Fibroblast of skin of abdomen (primary cell): ENCODE measurements at regions not wholly inside any gene's neighbourhood (a gene's known extent, or its start where the extent isn't known, plus 50 kb on each side); places are given as distances from the start of the nearest gene placed in this dataset.
A peak's percentile ranks its signal among the peaks of the same experiment; 100 is the strongest.

Source experiments
- DNase-seq: peaks from one replicate; pipeline ENCODE4 v3.0.0-alpha.2; 2013

DNA sequence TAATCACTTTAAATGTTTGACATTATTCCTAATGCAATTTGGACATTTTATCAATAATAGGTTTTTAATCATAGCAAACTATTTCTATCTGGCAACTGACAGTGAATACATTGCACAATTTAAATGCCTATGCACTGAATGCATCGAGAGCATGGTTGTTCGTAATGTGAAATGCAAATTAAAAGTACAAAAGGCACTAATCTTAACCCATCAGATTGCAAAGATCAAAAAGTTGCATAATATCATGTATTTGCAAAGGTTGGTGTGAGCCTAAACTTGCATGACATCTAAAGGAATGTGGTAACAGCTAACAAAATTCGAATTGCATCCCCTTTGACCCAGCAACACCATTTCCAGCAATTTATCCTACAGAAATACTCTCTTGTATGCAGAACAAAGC is 469.9 kb upstream of the IRAK1BP1 start:
- DNase-seq: peak; percentile 16

DNA sequence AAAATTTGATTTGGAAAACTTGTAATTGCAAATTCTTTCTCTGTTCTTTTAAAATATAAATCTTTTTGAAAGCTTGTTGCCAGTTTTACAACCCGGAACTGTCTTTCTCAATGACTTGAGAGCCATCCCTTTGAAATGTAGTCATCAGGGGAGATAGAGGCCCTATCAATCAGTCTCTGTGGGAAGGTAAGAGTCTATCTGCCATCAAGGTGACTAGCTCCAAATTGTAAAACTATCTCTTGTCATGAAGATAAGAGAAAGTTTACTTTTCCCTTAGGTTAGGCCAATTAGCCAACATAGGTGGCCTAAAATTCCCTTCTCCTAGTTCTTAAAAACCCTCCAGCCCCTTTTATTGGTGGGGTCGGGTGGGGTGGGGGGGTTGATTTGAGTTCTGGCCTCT is 469.1 kb upstream of the IRAK1BP1 start:
- DNase-seq: no peak

DNA sequence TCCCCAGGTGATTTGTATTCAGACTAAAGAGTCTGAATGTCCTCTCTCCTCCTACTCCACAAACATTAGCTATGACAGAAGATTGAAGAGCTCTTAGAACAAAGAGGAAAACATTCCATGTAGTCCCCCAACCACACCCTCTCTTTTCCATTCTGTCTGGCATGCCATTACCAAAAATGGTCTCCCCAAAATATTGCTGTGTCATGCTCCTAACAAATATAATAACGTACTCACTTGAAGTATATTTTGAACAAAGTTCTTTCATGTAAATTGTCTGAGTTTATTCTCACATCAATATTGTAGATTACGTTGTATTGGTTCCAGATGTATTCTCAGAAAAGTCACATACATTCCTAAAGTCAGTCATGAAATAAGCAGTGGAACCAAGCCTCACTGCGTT is 467.3 kb upstream of the IRAK1BP1 start:
- peak; percentile 10 for DNase-seq

DNA sequence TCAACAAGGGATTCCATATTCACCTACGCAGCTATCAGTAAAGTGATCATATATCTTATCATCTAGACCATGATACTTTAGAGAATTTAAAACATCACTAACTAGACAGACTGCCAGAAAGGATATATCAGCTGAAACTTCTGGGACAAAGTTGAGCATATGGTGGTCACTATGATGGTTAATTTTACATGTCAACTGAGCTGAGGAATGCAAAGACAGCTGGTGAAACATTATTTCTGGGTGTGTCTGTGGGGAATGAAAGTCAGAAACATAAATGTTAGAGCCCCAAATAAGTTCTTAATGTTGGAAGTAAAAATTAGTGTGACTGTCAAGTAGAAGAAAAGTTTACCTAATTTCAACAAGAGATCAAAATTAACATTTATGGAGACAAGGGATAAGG is 440.0 kb upstream of the IRAK1BP1 start:
- DNase-seq: no peak

DNA sequence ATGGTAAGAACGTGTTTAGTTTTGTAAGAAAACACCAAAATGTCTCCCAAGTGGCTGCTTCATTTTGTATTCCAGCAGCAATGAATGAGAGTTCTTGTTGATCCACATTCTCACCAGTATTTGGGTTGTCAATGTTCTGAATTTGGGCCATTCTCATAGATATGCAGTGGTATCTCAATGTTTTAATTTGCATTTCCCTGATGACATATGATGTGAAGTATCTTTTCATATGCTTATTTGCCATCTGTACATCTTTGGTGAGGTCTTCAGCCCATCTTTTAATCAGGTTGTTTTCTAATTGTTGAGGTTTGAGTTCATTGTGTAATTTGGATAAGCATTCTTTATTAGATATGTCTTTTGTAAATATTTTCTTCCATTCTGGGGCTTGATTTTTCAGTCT is 436.8 kb upstream of the IRAK1BP1 start:
- no peak for DNase-seq

DNA sequence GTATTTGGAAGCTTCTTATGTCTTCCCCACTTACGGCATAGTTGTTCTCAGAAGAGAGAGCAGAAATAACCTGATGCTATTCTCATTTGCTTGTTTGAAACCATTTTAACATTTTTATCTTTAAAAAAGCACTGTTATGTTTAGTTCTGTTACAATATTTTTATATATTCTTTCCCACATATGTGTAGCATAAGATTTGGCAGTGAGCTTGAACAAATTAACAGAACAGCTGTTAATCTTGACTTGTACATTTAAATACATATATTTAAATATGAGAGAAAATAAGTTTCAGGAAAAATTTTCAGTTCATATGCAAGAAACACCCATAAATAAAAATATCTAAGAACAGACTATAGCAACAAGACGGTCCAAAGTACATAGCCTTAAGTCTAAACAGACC is 431.7 kb upstream of the IRAK1BP1 start:
- DNase-seq: no peak

DNA sequence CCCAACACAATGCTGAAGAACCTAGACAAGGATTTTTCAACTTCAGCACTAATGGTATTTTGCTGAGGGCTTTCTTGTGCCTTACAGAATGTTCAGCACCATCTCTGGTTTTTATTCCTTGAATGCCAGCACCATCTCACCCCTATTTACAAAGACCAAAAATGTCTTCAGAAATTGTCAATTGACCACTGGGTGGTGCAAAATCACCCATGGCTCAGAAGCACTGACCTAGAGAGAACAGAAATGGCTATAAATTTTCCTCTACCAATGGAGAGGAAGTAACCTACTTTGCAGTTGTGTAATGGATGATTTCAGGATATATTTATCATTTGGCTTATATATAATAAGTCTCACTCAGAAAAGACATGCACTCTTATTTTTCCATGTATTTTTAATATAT is 431.0 kb upstream of the IRAK1BP1 start:
- peak; percentile 14 for DNase-seq

DNA sequence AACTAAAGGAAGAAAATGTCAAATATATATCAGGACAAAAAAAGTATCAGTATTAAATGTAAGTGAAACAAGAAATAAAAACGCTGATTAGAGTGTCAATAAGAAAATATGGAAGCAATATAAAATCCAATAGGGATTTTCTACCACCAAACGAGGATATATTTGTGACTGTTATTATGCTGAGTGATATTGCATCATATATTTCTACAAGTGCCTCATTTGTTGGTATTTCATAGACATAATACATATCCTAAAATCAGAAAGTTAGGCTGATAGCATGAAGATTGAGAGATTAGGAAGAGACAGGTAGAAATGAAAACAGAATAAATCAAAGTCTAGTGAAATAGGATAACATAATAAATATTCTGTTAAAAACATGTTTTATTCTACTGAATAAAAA is 429.2 kb upstream of the IRAK1BP1 start:
- DNase-seq: no peak

DNA sequence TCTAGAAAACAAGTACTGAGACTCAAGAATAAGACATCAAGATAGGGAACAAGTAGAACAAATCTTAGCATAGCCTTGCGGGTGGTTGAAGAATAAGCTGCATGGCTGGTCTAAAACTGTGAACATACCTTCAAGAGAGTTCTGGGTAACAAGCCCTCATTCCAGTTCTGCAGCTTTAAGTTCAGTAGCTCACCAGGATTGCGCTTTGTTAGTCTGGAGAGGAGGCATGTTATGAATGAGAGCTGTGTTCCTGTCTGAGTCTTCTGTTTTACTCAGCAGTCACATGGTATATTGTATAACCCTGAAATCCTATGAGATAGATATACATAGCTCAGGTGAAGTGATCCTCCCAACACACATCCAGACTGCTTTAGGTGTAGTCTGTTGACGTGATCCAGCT is 406.6 kb upstream of the IRAK1BP1 start:
- no peak for DNase-seq

DNA sequence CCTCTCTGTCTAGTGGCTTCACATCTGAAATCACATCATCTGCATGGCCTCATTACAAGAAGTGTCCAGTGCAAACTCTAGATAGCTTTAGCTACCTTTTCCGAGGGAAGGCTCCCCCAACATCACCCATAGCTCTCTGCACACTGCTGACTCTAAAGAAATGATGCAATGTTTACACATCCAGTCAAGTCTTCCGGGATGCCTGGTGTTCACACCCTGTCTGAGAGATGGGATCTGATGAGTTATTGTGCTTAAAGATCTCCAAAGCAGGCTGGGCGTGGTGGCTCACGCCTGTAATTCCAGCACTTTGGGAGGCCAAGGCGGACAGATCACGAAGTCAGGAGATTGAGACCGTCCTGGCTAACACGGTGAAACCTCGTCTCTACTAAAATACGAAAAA is 404.6 kb upstream of the IRAK1BP1 start:
- DNase-seq: no peak

DNA sequence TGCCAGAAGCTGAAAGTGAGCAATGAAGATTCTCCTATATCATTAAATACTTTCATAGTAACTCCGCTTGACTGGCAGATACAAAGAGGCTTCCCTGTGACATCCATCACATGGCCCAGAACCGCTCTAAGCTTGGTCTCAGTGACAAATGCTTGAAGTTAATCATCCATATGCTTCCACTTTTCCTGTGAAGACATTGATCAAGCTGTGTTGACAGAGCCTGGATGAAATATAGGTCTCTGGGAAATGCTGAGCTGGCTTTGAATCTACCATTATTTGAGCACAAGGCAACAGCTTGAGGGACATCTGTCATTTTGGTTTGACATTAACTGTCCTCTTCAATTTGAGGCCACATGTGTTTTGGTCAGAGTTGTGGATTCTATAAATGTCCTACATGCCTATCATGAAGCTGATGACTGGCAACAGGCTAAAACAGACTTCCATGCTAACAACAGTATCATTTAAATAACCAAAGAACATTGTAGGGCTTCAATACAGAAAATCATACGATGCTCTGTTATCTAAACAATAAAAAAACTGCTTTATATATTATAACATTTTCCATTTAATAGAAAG is 402.2 kb upstream of the IRAK1BP1 start:
- DNase-seq: peak; percentile 59

DNA sequence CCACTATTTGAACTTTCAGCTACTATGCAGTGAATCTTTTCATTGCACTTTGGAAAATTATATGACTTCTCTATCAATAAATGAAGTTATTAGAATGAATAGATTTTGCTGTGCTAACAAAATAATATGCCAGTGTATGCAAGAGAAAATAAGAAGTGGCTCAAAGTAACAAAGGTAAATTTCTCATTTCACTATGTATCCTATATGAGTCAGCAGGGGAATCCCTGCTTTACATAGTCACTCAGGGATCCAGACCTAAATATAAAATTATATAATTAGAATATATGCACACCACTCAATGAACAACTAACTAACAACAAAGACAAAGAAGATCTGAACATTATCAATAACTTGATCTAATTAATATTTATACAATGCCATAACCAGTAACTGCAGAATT is 390.8 kb upstream of the IRAK1BP1 start:
- DNase-seq: no peak

DNA sequence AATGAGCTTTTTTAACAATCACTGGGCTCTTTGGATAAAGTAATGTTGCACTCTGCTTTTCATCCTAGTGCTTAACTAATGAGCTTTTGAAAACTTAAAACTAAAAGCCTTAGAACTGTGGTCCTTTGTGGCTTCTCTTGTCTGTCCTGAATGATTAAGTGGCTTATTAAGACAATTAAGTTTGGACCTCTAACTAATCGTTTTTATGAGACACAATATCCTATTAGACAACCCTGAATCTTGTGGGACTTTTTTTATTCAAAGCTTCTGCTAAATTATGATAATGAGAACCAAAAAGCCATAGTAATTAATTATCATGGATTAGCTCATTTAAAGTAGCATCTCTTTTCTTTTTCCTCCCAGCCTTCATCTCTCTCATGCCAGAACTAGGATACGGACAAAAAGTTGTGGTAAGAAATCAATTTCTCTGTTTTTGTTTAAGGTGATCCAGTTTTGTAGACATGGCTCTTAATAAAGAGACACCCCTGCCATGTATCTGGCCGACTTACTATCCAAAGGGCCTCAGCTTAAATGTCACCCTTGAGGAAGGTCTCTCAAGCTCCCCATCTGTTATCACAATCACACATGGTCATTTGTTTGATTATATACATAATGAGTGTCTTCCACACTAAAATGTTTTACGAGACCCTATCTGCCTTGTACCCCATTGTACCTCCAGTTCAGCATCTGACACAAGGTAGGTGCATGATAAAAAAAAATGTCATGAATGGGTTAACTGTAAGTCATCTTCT is 384.4 kb upstream of the IRAK1BP1 start:
- DNase-seq: no peak

DNA sequence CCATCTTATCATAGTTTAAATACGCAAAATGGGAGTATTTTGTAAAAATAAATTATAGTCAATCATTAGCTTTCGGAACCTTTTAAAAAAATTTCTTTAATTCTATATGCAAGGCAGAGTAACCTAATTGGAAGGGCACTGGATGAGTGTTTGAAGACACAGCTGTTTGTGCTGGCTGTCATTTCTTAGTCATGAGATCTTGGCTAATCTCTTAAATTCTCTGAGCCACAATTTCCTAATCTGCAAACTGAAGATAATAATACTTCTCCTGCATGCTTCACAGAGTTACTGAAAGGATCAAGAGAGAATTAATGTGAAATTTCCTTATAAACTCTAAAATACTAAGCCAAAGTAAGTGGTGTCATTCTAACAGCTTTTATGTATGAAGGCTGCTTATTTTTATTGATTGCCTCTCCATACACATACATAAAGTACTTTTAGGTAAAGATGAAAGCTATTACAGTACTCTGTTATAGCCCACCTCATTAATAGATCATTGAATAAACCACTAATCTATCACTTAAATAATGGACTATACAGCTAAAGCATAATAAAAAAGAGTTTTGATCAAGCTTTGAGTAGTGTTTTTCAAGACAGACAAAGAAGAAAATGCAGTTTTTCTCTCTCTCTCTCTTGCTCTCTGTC is 383.7 kb upstream of the IRAK1BP1 start:
- peak; percentile 17 for DNase-seq

DNA sequence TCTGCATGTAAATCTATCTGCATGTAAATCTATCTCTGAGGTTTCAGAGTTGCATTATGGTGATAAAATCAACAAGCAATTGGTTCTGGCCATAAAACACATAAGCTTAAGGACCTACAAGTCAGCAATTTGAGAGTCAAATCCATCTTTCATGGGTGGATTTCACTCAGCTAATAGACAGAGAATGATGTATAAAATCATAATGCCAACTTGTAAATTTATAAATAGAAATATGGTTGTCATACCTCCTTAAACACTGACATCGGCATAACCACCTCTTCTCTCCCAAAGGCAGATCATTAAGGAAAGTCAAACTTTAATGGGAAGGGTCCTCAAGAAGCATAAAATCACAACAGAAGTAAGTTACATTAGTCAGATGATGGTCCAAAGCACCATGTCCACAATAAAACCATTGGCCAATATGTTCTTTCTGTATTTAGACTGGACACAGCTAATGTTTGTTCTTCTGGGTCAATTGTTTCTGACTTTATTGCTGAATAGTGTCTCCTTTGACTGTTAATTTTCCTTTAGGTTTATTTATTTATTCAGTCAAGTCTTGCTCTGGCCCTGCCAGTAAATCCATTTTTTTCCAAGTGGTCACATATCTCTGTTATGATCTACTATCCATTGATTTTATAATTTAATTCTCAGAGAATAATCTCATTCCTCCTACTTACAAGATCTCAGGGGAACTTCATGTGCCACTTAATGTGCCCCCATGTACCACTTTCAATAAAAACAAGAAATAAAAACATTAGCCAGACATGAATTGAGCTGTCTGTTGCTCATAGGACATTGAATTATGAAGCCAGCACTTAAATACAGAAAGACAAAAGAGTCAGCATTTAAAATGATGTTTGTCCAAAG is 382.9 kb upstream of the IRAK1BP1 start:
- no peak for DNase-seq

DNA sequence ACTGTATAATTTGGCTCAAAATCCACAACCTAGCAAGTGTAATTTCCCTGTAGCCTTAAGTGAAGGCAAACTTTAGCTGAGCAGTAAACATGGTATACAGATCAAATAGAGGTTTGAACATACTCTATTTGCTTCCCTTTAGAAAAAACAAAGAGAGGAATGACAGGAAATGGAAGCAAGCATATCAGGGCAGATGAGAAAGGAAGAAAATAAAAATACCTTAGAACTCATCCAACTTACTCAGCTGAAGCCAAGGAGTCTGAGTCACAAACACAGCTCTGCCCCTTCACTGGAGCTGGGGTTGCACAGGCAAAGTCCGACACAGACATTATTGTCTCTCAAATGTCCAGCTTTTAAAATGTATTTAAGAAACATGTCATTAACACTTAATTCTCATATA is 379.9 kb upstream of the IRAK1BP1 start:
- DNase-seq: peak; percentile 49

DNA sequence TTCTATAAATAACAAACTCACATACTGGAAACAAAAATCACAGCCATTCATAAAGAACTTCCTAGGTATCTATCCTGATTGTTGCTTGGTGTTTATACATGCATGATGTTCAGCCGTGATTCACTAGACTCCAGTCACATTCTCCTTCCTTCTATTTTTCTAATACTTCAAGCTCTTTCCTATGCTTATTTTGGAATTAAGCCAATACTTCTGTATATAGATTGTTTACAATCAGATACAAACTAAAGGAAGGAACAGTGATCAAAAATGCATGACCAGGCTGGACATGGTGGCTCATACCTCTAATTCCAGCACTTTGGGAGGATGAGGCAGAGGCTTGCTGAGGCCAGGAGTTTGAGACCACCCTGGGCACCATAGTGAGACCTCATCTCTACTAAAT is 377.5 kb upstream of the IRAK1BP1 start:
- no peak for DNase-seq

DNA sequence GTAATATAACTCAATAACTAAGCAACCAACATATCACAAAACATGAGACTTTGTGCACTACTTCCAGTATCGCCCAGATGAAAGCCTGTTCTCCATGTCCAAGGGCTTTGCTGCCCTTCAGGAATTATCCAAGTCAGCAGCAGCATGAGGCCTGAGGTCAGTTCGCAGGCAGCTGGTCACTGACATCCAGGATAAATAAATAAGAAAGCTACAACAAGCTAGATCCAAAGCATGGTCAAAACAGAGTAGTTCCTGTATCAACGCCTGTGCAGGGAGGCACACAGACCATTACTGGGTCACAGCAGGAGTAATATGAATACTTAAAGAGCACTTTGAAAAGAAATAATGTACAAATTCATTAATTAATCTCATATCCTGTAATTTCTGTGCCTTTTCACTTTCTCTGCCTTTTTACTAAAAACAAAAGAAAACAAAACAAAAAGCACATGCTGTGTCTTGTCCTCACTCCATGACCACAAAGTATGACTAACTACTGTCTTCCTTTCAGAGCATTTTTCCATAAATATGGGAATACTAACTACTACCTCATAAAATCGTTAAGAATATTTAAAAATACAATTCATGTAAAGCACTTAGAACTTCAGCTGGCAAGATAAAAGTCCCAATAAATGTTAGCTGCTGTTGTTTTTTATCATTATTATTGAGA is 374.9 kb upstream of the IRAK1BP1 start:
- DNase-seq: no peak

DNA sequence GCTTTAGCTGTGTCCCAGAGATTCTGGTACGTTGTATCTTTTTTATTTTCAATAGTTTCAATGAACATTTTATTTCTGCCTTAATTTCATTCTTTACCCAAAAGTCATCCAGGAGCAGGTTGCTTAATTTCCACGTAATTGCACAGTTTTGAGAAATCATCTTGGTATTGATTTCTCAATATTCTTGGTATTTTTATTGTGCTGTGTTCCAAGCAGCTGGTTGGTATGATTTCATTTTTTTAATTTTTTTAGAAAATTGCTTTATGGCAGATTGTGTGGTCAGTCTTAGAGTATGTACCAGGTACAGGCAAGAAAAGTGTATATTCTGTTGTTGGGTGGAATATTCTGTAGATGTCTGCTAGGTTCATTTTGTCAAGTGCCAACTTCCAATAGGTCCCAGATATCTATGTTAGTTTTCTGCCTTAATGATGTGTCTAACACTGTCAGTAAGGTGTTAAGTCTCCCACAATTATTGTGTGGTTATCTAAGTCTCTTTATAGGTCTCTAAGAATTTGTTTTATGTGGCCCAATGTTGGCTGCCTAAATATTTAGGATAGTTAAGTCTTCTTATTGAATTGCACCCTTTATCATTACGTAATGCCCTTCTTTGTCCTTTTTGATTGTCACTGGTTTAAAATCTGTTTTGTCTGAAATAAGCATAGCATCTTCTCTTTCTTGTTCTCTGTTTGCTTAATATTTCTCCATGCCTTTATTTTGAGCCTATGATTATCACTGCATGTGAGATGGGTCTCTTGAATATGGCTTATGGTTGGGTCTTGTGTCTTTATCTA is 366.9 kb upstream of the IRAK1BP1 start:
- no peak for DNase-seq

DNA sequence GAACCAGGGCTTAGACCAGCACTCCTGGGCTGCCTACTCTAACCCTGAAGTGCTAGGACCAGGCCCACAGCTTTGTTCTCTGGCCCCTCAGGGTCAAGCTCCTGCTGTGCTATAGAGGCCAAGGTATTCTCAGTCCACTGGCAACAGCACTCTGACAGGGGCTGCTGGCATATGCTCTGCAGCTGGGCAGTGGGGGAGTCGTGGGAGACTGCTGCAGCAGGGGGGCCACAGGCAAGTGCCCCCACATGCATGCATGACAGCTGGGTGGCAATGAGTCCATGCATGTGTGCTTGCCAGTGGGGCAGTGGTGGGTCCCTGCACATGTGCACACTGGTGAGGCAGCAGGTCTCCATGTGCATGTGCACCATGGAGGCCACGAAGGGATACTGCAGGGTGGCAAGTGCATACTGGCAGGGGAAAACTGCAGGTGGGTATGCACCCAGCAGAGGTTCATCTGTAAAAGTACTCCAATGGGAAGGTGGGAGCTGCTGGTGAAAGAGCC is 364.9 kb upstream of the IRAK1BP1 start:
- DNase-seq: no peak

DNA sequence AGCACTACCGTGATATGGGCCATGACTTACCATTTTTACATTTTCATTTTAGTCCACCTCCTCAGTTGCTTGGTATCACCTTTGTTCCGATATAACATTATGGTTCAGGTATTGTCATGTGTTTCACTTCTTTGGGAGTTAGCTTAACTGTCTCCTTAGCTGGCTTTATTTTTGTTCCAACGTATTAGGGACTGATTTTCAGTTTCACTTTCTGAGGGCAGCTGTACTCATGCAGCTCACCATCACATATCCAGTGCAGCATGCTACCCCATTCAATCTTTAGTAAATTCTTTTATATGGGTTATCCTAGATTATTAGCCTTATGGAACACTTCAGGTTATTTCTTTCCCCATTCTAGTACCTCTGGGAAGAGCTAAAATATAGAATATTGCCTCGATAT is 362.2 kb upstream of the IRAK1BP1 start:
- DNase-seq: no peak

DNA sequence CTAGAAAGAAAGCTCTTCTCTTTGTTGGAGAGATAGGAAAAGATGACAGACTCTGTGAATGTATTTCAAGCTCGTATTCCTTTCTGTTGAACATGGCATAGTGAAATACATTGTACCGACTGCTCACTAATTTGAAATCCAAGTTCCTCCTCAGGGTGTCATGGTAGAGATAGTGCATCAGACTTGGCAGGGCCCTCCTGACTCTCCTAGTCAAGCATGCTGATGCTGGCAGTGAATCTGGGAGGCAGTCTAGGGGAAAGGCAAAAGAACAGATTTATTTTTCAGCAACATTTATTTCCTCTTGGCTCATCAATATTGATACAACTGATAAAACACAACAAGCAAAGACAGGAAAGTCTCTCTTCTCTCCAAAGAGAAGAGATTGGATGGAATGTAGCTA is 356.3 kb upstream of the IRAK1BP1 start:
- no peak for DNase-seq
